H9 (cell line): ENCODE measurements at regions not wholly inside any gene's neighbourhood (a gene's known extent, or its start where the extent isn't known, plus 50 kb on each side); places are given as distances from the start of the nearest gene placed in this dataset.

Experiments used
- DNase-seq: peaks from one replicate; pipeline ENCODE4 v3.0.0-alpha.2; 2017
- H2AFZ ChIP-seq: one replicate; pipeline ENCODE4 v1.6.1; 2013; ENCODE audit warnings: mild to moderate bottlenecking, low read length, control low read depth, moderate library complexity
- H2AK5ac ChIP-seq: 2 replicates; pipeline ENCODE4 v1.6.1; 2013; ENCODE audit warnings: low read length, control low read depth, mixed read lengths; ENCODE audit not compliant: insufficient read length
- H2BK120ac ChIP-seq: one replicate; pipeline ENCODE4 v1.6.1; 2013; ENCODE audit warnings: low read depth, mild to moderate bottlenecking, low read length, control low read depth, inconsistent platforms; ENCODE audit not compliant: poor library complexity, severe bottlenecking
- H2BK12ac ChIP-seq: 2 replicates; pipeline ENCODE4 v1.6.1; 2013; ENCODE audit warnings: low read length, control low read depth, mixed read lengths, low read depth; ENCODE audit not compliant: insufficient read length
- H2BK15ac ChIP-seq: 2 replicates; pipeline ENCODE4 v1.6.1; 2013; ENCODE audit warnings: low read depth, low read length, control low read depth
- H2BK20ac ChIP-seq: one replicate; pipeline ENCODE4 v1.6.1; 2013; ENCODE audit warnings: low read depth, mild to moderate bottlenecking, low read length, control low read depth, inconsistent platforms; ENCODE audit not compliant: poor library complexity, severe bottlenecking
- H2BK5ac ChIP-seq: 2 replicates; pipeline ENCODE4 v1.6.1; 2013; ENCODE audit warnings: low read length, control low read depth, mixed read lengths; ENCODE audit not compliant: insufficient read length
- H3K14ac ChIP-seq: 2 replicates; pipeline ENCODE4 v1.6.1; 2013; ENCODE audit warnings: low read length, control low read depth; ENCODE audit not compliant: insufficient read depth
- H3K18ac ChIP-seq: 2 replicates; pipeline ENCODE4 v1.6.1; 2013; ENCODE audit warnings: low read depth, mild to moderate bottlenecking, mixed read lengths, low read length, control low read depth; ENCODE audit not compliant: insufficient read length
- H3K23ac ChIP-seq: 2 replicates; pipeline ENCODE4 v1.6.1; 2013; ENCODE audit warnings: low read length, control low read depth, mixed read lengths, low read depth; ENCODE audit not compliant: insufficient read length
- H3K23me2 ChIP-seq: 2 replicates; pipeline ENCODE4 v1.6.1; 2013; ENCODE audit warnings: low read depth, mild to moderate bottlenecking, mixed read lengths, low read length, control low read depth; ENCODE audit not compliant: insufficient read length, poor library complexity, severe bottlenecking
- H3K27ac ChIP-seq: 2 replicates; pipeline ENCODE4 v1.5.1; 2013; ENCODE audit warnings: low read length, control low read depth, mixed read lengths, low read depth; ENCODE audit not compliant: insufficient read length
- H3K27me3 ChIP-seq: 2 replicates; pipeline ENCODE4 v1.6.1; 2013; ENCODE audit warnings: low read length, control low read depth, inconsistent platforms; ENCODE audit not compliant: insufficient read depth
- H3K4ac ChIP-seq: 2 replicates; pipeline ENCODE4 v1.6.1; 2013; ENCODE audit warnings: low read depth, mild to moderate bottlenecking, control low read depth, inconsistent platforms, low read length, moderate library complexity
- H3K4me1 ChIP-seq: 2 replicates; pipeline ENCODE4 v1.6.1; 2013; ENCODE audit warnings: low read length, control low read depth, inconsistent platforms; ENCODE audit not compliant: insufficient read depth
- H3K4me2 ChIP-seq: 2 replicates; pipeline ENCODE4 v1.6.1; 2013; ENCODE audit warnings: low read length, control low read depth, mixed read lengths; ENCODE audit not compliant: insufficient read length, insufficient read depth
- H3K56ac ChIP-seq: 2 replicates; pipeline ENCODE4 v1.6.1; 2013; ENCODE audit warnings: low read depth, mild to moderate bottlenecking, mixed read lengths, low read length, control low read depth; ENCODE audit not compliant: insufficient read length
- H3K79me1 ChIP-seq: 2 replicates; pipeline ENCODE4 v1.6.1; 2013; ENCODE audit warnings: low read depth, mild to moderate bottlenecking, moderate library complexity, low read length, control low read depth, inconsistent platforms; ENCODE audit not compliant: insufficient read depth, poor library complexity, severe bottlenecking
- H3K79me2 ChIP-seq: 2 replicates; pipeline ENCODE4 v1.6.1; 2013; ENCODE audit warnings: low read length, control low read depth, inconsistent platforms; ENCODE audit not compliant: insufficient read depth
- H3K9ac ChIP-seq: 2 replicates; pipeline ENCODE4 v1.6.1; 2013; ENCODE audit warnings: low read length, control low read depth, mixed read lengths; ENCODE audit not compliant: insufficient read length; ENCODE audit errors: extremely low read depth
- H3K9me3 ChIP-seq: one replicate; pipeline ENCODE4 v1.6.1; 2013; ENCODE audit warnings: low read depth, low read length, inconsistent platforms; ENCODE audit not compliant: control insufficient read depth
- H3T11ph ChIP-seq: one replicate; pipeline ENCODE4 v1.6.1; 2013; ENCODE audit warnings: mild to moderate bottlenecking, low read length, control low read depth, inconsistent platforms
- H4K20me1 ChIP-seq: one replicate; pipeline ENCODE4 v1.6.1; 2013; ENCODE audit not compliant: control insufficient read depth, insufficient read length, insufficient read depth
- H4K5ac ChIP-seq: 2 replicates; pipeline ENCODE4 v1.6.1; 2013; ENCODE audit warnings: low read depth, mild to moderate bottlenecking, mixed read lengths, low read length, control low read depth; ENCODE audit not compliant: insufficient read length
- H4K8ac ChIP-seq: replicated peaks from 2 replicates; pipeline ENCODE4 v1.6.1; 2013; ENCODE audit warnings: low read length, control low read depth, mixed read lengths, low read depth; ENCODE audit not compliant: insufficient read length
- H4K91ac ChIP-seq: 2 replicates; pipeline ENCODE4 v1.6.1; 2013; ENCODE audit warnings: low read depth, mild to moderate bottlenecking, moderate library complexity, mixed read lengths, low read length, control low read depth; ENCODE audit not compliant: insufficient read length
- H3K27ac Mint-ChIP-seq, 3 experiments: 2 replicates in 2 of 3; 3 replicates in 1 of 3; pipeline ENCODE4 v1.8.0; 2020 to 2021; ENCODE audit warnings: mixed read lengths in 3 of 3, mild to moderate bottlenecking in 1 of 3, moderate library complexity in 1 of 3
- H3K27me3 Mint-ChIP-seq: 2 replicates; pipeline ENCODE4 v1.8.0; 2021; ENCODE audit warnings: low read depth, mild to moderate bottlenecking, moderate library complexity, mixed read lengths
- H3K36me3 Mint-ChIP-seq, 3 experiments: 2 replicates in 2 of 3; 3 replicates in 1 of 3; pipeline ENCODE4 v1.8.0; 2020 to 2021; ENCODE audit warnings: low read depth in 3 of 3, mixed read lengths in 3 of 3; ENCODE audit not compliant: insufficient read depth in 1 of 3
- H3K4me1 Mint-ChIP-seq, 2 experiments: 2 replicates each; pipeline ENCODE4 v1.8.0; 2020; ENCODE audit warnings: mixed read lengths in 2 of 2
- H3K4me3 Mint-ChIP-seq, 2 experiments: 2 replicates in 1 of 2; 3 replicates in 1 of 2; pipeline ENCODE4 v1.8.0; 2020 to 2021; ENCODE audit warnings: mild to moderate bottlenecking in 2 of 2, mixed read lengths in 2 of 2, moderate library complexity in 1 of 2
- H3K9me3 Mint-ChIP-seq, 2 experiments: 2 replicates in 1 of 2; 3 replicates in 1 of 2; pipeline ENCODE4 v1.8.0; 2020; ENCODE audit warnings: mild to moderate bottlenecking in 2 of 2, mixed read lengths in 2 of 2, moderate library complexity in 1 of 2
- CTCF ChIP-seq: fragments of 200-600 bp; sonication (generic); conservative IDR thresholded peaks from 3 replicates; pipeline ENCODE4 v1.8.0; 2021; ENCODE audit warnings: antibody characterized with exemption, mild to moderate bottlenecking
- WGBS: extraction: QIAGEN DNeasy Blood & Tissue Kit; methylation state at CpG from one replicate; pipeline ENCODE4 v1.1.7; 2013; ENCODE audit warnings: missing lambda C conversion rate, low lambda C conversion rate, mixed read lengths; ENCODE audit not compliant: insufficient read length; ENCODE audit errors: extremely low coverage; 5-methylcytosine and 5-hydroxymethylcytosine counted together

- no peaks in the 10 kb centered on the region for H3K23me2 ChIP-seq
- no peak overlapping the region for H3K4me3 Mint-ChIP-seq
- no peak overlapping the region for H2BK20ac ChIP-seq
- no peak overlapping the region for H3K18ac ChIP-seq
- no peak overlapping the region for H4K8ac ChIP-seq
- H3K4me1 Mint-ChIP-seq, result peaks cover 13 to 15% of the 10 kb centered on the region in 2 experiments
- no peak overlapping the region for H2BK5ac ChIP-seq
- no peak overlapping the region for H3K27ac ChIP-seq
- H3K27me3 ChIP-seq, result no peaks in the 10 kb centered on the region
- no peak overlapping the region for H2BK15ac ChIP-seq
- no peak overlapping the region for H2BK120ac ChIP-seq
- peaks cover 0 to 8% (median 3%) of the 10 kb centered on the region in 3 experiments; a peak in 3 of 7 replicates for H3K36me3 Mint-ChIP-seq
- H3K9ac ChIP-seq, result no peak overlapping the region
- H3K79me1 ChIP-seq, result no peaks in the 10 kb centered on the region
- no peak overlapping the region for H4K91ac ChIP-seq
- no peak overlapping the region for H3K4ac ChIP-seq
- H3K9me3 ChIP-seq, result no peaks in the 10 kb centered on the region
- no peaks in the 10 kb centered on the region; the same call in 1 of the 2 replicates for H3K27me3 Mint-ChIP-seq
- no peak overlapping the region for H3K23ac ChIP-seq
- H3K14ac ChIP-seq, result no peak overlapping the region
- no peak overlapping the region for H3K56ac ChIP-seq
- DNase-seq, result peak; percentile 30
- H3K4me2 ChIP-seq, result no peak overlapping the region
- no CpG with 5 or more reads among the region's 7 CpGs for WGBS
- peak overlapping the region in 1 of 3 experiments; percentile 64; a peak in 1 of 7 replicates for H3K27ac Mint-ChIP-seq
- peak; percentile 21; the same call in 1 of the 3 replicates for TF ChIP-seq CTCF
- no peaks in the 10 kb centered on the region for H3K79me2 ChIP-seq
- H2AK5ac ChIP-seq, result no peak overlapping the region
- H3T11ph ChIP-seq, result no peak overlapping the region
- no peaks in the 10 kb centered on the region for H4K20me1 ChIP-seq
- H3K4me1 ChIP-seq, result no peaks in the 10 kb centered on the region
- H2BK12ac ChIP-seq, result no peak overlapping the region
- H3K9me3 Mint-ChIP-seq, result peaks cover 0 to 8% of the 10 kb centered on the region in 2 experiments; a peak in 3 of 5 replicates
- H2AFZ ChIP-seq, result no peak overlapping the region
- no peak overlapping the region for H4K5ac ChIP-seq
Observed at GRCh38 chr3:81154611-81155143, 606.8 kb downstream of the GBE1 start.
